ENCODE measurements at regions not wholly inside any gene's neighbourhood (a gene's known extent, or its start where the extent isn't known, plus 50 kb on each side); places are given as distances from the start of the nearest gene placed in this dataset.

DNA sequence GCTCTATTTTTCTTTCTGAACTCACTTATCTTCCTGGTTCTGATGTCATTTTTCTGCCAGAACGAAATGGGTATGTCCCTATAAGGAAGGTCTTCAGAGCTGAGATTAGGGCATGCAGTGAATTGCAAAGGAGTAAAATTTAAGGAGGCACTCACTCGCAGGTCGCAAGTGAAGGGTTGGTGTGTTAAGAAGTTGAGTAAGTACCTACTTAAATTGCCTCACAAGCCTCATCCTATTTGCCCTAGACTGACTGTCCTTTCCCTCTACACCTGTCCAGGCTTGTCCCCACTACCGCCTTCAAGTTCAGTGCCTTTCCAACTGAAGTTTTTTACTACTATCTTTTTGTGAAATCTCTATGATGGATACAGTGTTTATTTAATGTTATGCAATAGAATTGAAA lies 191.5 kb downstream of the AHR start:
- Histone ChIP-seq H3K4me1 (no peaks in the 10 kb centered on the region), H3K27ac (no peak overlapping the region), H3K27me3 (no peaks in the 10 kb centered on the region), H3K36me3 (no peaks in the 10 kb centered on the region), H3K4me3 (no peak overlapping the region), H3K9me3 (no peaks in the 10 kb centered on the region)
- DNase-seq (no peak), ATAC-seq (no peak)
- TF ChIP-seq, protein P1, sequence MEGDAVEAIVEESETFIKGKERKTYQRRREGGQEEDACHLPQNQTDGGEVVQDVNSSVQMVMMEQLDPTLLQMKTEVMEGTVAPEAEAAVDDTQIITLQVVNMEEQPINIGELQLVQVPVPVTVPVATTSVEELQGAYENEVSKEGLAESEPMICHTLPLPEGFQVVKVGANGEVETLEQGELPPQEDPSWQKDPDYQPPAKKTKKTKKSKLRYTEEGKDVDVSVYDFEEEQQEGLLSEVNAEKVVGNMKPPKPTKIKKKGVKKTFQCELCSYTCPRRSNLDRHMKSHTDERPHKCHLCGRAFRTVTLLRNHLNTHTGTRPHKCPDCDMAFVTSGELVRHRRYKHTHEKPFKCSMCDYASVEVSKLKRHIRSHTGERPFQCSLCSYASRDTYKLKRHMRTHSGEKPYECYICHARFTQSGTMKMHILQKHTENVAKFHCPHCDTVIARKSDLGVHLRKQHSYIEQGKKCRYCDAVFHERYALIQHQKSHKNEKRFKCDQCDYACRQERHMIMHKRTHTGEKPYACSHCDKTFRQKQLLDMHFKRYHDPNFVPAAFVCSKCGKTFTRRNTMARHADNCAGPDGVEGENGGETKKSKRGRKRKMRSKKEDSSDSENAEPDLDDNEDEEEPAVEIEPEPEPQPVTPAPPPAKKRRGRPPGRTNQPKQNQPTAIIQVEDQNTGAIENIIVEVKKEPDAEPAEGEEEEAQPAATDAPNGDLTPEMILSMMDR (IDR thresholded peaks at IDR 0.05 in 4 of 5, conservative IDR thresholded peaks at IDR 0.05 in 1 of 5): no peak
- in situ Hi-C loops (cut with MboI; ENCODE audit: low sequenced_read_pairs in 4 of 4): no loop called here
- intact Hi-C loops (cut with DNase I; ENCODE audit: low total_unique reads): no loop called here

GRCh38 chr7:17490825-17491224 lies 192.4 kb downstream of the AHR start:
- H3K9me3 ChIP-seq: no peaks in the 10 kb centered on the region
- intact Hi-C loops (cut with DNase I; ENCODE audit: low total_unique reads) (no loop called here), in situ Hi-C loops (cut with MboI; ENCODE audit: low sequenced_read_pairs in 4 of 4) (no loop called here)
- no peaks in the 10 kb centered on the region for H3K36me3 ChIP-seq
- H3K4me3 ChIP-seq: no peak overlapping the region
- DNase-seq: no peak
- no peaks in the 10 kb centered on the region for H3K27me3 ChIP-seq
- H3K4me1 ChIP-seq: no peaks in the 10 kb centered on the region
- TF ChIP-seq, protein P1 (IDR thresholded peaks at IDR 0.05 in 4 of 5, conservative IDR thresholded peaks at IDR 0.05 in 1 of 5): no peak
- no peak for TF ChIP-seq POLR2A (IDR thresholded peaks at IDR 0.05)
- H3K27ac ChIP-seq: no peak overlapping the region
- no peak for ATAC-seq

DNA sequence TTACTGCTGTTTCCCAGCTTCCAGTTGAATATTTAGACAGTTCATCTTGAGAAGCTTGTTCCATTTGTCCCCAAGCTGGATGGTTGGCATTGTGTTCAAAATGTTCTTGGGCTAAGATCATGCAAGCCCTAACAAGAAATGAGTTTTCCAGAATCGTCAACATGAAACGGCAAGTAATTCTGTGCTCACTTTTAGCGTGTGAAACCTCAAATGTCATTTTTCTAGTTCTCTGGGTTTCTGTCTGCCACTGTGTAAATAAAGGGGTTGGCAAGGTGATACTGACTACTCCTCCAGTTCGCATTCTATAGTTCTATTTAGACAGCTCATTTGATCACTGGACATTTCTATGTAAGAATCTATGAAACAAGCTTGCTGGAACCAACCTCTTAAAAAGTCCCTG lies 194.0 kb downstream of the AHR start:
- DNase-seq (no peak), ATAC-seq (no peak)
- Histone ChIP-seq H3K36me3 (no peaks in the 10 kb centered on the region), H3K4me1 (no peaks in the 10 kb centered on the region), H3K27me3 (no peaks in the 10 kb centered on the region), H3K27ac (no peak overlapping the region), H3K4me3 (no peak overlapping the region), H3K9me3 (no peaks in the 10 kb centered on the region)
- TF ChIP-seq, protein P1 (IDR thresholded peaks at IDR 0.05 in 4 of 5, conservative IDR thresholded peaks at IDR 0.05 in 1 of 5): no peak
- no peak for TF ChIP-seq POLR2A (IDR thresholded peaks at IDR 0.05)
- intact Hi-C loops (cut with DNase I; ENCODE audit: low total_unique reads): no loop called here
- in situ Hi-C loops (cut with MboI; ENCODE audit: low sequenced_read_pairs in 4 of 4): no loop called here

GRCh38 chr7:17493446-17493845 lies 195.0 kb downstream of the AHR start:
- Histone ChIP-seq H3K9me3 (no peaks in the 10 kb centered on the region), H3K4me1 (no peaks in the 10 kb centered on the region), H3K27ac (no peak overlapping the region), H3K4me3 (no peak overlapping the region), H3K36me3 (no peaks in the 10 kb centered on the region), H3K27me3 (no peaks in the 10 kb centered on the region)
- in situ Hi-C loops (cut with MboI; ENCODE audit: low sequenced_read_pairs in 4 of 4) (no loop called here), intact Hi-C loops (cut with DNase I; ENCODE audit: low total_unique reads) (no loop called here)
- DNase-seq (no peak), ATAC-seq (no peak)
- TF ChIP-seq POLR2A (IDR thresholded peaks at IDR 0.05): no peak

DNA sequence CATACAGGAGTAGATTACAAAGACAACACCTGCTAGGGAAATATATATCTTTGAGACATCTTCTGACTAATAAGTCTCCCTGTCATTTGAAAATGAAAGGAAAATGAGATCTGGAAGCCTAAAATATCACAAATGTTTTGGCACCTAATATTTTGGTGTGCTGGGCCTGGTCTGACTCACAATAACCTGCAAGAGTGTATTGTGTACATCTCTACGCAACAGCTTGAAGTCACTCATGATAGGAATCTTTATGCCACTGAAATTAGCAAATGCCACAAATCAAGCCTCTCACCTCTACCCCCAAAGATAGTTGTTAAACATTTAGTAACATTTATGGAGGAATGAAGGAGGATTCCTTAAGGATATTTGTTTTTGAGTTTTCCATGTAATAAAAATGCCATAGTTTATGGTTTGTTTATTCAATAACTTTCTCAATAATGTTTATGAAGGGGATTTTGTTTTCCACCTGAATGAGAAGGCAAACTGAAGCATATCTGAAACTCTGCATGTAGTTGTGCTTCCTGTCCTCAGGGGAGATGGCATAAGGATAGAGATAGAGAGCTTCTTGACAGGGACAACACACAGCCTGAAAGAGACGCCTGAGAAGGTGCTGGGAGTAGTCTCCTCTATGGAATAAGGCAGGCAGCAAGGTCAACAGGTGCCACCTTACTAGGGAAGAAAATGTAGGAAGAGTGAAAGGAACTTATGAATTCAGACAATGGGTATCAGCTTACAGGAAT lies 197.4 kb downstream of the AHR start:
- Histone ChIP-seq H3K27me3 (no peaks in the 10 kb centered on the region), H3K4me3 (no peak overlapping the region), H3K27ac (no peak overlapping the region), H3K36me3 (no peaks in the 10 kb centered on the region), H3K9me3 (no peaks in the 10 kb centered on the region), H3K4me1 (no peaks in the 10 kb centered on the region)
- DNase-seq: no peak
- ATAC-seq: no peak
- intact Hi-C loops (cut with DNase I; ENCODE audit: low total_unique reads): no loop called here
- TF ChIP-seq, protein P1 (IDR thresholded peaks at IDR 0.05 in 4 of 5, conservative IDR thresholded peaks at IDR 0.05 in 1 of 5): no peak
- TF ChIP-seq POLR2A (IDR thresholded peaks at IDR 0.05): no peak
- in situ Hi-C loops (cut with MboI; ENCODE audit: low sequenced_read_pairs in 4 of 4): no loop called here
